Bone marrow (tissue), 2 donors: ENCODE measurements at regions not wholly inside any gene's neighbourhood (a gene's known extent, or its start where the extent isn't known, plus 50 kb on each side); places are given as distances from the start of the nearest gene placed in this dataset.

Source experiments
- DNase-seq, 2 donors: peaks; one replicate each; lab custom pipeline; 2025; lab: John Stamatoyannopoulos, UW

DNA sequence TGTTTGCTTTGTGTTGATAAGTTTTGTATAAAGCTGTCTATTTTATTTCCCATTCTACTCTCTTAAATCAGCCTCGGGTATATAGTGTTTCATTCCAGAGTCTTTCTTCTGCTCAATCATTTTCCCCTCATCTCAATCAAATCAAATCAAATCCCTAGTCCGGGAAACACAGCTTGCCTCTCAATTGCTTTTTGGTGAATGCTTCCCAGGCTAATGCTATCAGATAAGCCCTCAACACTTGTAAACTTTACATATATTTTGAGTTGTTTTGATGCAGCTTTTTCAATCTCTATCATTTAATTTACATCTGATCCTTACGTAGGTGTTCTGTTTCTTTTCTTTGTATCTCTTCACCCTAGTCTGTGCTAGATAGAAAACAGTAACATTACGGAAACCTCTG is 416.7 kb upstream of the PDE3A start:
- DNase-seq, result no peak

DNA sequence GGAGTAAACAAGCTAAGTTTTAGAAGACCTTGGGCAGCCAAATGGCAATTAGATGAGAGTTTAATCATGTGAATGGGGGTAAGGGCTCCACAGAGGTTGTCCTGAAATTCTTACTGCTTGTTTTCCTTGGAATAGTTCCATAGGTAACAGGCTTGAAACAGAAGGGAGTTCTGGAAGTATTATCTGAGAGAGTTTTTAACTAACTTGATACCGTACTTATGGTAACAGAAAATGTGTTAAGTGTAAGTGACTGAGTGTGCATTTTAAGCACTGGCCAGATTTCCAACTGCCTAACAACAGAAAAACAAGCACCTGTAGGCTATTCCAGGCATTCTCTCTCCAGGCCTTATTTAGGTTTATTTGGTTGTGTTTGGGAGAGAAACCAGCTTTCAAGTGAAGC is 414.6 kb upstream of the PDE3A start:
- DNase-seq, result no peak

DNA sequence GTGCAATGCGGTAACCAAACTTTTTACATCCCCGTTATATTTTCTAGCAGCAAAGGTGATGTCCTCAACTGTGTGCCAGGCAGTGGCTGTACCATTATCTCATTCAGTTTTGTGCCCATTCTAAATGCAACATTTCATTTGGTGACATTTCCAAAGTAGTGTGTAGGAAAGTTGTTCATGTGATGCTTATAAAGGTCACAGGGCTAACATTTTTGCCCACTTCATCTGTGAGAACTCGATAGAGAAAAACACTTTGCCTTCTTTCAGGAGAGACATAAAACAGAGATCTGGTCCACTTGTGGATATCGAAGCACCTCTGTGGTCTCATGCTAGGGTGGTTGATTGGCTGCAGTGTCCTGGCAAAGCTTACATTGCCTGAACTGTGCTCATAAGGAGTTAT is 414.2 kb upstream of the PDE3A start:
- DNase-seq, result no peak

DNA sequence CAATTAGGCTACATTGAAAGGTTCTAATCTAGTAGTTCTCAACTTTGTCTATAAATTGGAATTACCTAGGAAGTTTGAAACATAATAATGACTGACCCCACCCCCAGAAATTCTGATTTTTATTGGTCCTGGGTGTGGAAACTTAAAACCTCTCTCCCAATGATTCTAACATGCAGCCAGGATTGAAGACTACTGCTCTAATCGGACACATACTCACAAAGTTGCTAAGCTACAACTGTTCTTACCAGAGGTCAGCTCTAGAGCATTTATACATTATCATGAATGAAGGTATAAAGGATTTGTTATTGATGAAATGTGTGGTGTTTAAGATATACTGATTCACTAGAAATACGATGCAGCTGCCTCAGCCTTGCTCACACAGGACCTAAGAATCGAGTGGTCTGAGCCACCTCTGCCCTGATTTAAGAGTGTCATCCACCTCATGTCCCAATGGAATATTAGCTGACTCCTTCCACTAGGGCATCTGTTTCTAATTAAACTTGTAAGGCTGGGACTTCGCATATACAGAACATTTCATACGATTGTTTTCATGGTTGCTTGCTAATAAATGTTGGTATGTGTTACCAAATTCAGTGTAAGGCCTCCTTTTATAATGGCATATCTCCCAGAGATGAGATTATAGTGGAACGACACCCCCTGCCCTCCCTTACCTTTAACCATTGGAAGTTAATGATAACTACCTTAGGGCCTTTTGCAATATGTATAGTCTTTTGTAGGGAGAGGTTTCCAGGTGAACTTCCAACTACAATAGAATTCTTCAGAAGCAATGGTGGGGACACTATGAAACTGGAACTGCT is 410.8 kb upstream of the PDE3A start:
- DNase-seq, result no peak

DNA sequence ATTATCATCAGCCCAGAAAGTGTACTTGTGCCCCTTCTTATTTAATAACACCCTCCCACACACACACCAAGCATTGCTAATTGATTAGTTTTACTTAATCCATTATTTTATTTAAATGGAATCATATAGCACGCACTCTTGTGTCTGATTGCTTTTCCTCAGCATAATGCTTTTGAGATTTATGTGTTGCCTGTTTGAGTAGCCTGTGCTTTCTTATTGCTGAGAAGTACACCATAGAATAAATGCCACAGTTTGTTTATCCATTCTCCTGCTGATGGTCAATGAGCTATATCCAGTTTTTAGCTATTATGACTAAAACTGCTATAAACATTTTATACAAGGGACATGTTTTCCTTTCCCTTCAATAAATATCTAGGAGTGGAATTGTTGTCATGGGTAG is 409.9 kb upstream of the PDE3A start:
- DNase-seq, result no peak

DNA sequence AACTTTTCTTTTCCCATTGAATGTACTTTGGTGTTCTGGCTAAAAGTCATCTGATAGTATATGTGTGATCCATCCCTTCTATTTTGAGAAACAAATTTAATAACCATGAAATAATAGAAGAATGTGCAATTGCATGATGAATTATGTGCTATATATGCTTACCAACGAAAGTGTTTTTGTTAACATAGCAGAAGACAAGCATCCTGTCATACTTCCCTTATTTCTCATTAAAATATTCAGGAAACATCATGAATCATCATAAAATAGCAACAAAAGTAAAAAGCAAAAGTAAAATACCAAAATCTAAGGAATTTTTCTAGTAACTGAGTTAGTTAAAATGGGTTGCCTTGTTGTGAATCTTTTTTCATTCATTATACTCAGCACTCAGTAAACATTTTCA is 409.0 kb upstream of the PDE3A start:
- DNase-seq, result no peak

DNA sequence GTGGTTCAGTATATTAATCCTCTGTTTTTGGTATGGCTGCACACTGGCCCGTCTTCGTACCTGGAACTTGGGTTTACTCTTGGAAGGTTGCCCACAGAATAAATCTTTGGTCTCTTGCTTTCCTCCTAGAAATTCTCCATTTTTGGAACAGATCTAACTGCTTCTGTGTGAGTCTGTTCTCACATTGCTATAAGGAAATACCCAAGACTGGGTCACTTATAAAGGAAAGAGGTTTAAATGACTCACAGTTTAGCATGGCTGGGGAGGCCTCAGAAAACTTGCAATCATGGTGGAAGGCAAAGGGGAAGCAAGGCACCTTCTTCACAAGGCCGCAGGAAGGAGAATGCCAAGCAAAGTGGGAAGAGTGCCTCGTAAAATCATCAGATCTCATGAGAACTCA is 407.8 kb upstream of the PDE3A start:
- no peak for DNase-seq

DNA sequence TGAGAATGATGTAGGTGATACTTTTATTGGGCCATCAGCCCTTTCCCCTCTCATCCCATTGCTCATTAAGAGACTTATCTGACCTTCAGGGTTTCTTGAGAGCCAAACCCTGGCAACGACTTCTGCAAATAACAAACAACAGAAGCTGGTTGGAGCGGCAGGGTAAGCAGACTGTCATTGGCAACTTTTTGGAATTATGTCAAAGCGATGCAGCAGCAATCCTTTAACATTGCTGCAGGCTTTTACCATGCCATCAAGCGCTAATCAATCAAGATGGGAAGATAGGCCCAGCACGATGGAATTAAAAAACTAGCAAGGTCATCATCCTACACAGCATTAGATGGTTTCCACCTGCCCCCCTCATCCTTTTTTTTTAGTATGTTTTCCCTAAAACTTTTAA is 406.1 kb upstream of the PDE3A start:
- no peak for DNase-seq

DNA sequence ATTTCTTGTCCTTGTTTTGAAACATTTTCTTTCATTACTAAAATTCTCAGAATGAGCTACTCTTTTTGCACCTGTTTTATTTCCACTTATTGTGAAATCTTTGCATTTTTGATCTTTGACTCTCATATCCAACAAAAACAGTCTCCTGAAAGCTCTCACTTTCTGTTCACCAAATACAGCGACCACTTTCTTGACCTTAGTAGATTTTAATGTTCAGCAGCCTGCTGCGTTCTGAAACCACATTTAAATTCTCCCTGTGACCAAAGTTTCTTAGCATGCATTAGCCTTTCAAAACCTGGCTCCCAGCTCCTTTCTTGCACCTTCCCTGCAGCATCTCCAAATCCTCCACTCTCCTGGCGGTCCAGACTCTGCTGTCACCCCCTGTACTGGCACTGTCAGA is 404.4 kb upstream of the PDE3A start:
- no peak for DNase-seq

DNA sequence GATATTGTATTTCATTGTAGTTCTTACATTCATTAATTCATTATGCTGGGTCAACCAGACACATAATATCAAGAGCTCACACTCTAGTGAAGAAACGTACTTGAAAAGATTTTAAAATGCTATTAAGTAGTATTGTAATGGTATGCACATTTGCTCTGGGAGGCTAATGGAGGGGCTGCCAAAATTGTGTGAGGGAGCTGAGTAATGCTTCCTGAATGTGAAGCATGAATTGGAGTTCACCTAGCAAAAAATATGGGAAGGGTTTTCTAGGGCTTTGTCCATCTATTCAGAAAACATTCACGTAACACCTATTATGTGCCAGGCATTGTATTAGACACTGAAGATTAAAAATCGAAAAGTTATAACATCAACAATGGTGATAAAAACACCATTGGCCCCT is 403.8 kb upstream of the PDE3A start:
- DNase-seq, result no peak

DNA sequence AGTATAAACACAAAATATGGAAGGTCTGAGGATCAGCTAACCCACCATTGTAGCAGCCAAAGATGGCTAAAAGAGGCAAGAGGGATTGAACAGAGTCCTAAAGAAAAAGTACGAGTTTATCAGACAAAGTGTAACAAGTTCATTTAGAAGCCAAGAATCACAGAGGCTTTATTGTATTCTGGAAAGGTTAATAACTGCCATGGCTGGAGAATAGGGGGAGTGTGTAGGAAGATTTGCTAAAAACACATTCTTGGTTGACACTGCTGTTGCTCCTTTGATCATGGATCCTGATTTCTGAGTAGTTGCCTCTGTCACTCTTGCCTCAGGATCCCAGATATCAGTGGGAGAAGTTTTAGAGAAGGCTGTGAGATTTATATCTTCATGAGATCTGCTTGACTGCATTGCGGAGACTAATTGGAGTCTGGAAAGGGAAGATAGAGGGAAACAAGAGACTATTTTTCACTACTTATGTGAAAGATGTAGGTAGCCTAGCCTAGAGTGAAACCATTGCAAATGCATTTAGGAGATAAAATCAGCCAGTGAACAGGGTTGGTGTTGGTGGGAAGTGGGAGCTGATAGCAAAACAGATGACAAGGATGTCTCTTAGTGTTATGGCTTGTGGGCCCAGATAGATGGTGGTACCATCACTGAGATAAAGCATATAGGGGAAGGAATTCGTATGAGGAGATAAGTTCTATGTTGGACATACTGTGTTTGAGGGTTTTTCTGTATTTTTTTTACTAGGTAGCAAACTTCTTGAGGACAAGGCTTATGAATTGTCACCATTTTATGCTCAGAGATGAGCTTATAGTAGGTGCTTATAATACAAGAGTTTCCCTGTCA is 402.9 kb upstream of the PDE3A start:
- no peak for DNase-seq

DNA sequence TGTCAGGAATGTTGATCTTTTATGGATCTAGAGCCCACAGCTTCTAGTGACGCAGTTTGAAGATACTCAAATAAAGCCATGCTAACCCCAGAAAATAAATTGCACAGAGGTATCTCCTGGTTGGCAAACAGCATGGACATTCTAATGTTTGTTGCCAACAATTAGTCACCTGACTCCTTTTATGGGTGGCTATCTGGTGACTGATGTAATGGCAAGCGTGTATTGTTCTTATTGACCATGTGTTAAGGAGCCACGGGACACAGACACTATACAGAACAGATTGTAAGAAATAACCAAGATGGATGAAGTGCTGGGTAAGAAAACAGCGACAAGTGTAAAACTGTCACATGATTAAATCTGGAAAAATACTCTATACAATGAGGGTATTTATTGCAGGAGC is 401.3 kb upstream of the PDE3A start:
- DNase-seq, result no peak

DNA sequence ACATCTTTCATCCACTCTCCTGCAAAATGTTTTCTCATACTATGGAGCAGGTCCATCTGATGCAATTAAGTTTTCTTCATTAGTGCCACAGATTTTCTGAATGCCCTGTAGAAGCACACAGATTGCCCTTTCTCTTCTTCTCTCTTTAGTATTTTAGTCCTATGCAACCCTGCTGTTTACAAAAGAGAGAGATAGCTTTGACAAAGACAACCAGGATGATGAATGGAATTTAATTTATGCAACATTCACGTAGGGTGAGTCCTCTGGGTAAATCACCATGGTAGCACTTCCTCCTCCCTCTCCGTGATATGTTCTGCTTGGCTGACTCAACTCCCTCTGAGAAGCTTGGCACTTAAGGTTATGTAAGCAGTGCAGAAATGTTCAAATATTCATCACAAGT is 400.9 kb upstream of the PDE3A start:
- DNase-seq, result no peak

DNA sequence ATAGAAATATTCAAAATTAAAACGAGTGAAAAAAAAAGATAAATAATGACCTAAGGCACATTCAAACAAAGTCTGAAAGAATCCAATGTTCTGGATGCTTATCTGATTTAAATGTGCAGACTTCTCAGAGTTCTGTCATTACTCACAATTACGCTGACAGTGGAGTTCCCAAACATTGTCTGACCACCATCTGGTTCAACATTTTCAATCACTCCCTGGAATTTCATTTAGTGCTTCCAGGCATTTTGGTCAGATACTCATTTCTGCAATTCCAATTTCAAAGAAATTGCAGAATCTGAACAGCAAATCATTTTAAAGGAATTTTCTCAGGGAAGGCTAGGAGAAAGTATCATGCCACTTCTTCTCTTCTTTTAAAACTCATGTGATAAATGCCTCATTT is 398.2 kb upstream of the PDE3A start:
- DNase-seq, result no peak

DNA sequence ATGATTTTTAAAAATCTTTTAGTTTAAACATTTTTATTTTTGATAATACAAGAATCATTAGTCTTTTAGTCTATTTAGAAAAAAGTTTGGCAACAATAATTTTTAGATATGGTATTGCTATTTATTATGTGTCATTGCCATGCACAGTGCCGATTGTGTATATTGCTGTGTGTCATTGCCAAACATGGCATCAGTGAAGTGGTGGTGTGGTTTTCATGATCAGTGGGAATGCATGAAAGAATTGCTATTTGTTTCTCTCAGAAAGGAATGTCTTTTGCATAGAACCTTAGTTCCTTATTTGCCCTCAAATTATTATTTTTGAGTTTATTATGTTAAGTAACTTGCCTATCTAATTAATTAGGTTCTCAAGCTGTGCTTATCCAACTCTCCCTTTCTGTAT is 397.5 kb upstream of the PDE3A start:
- no peak for DNase-seq

DNA sequence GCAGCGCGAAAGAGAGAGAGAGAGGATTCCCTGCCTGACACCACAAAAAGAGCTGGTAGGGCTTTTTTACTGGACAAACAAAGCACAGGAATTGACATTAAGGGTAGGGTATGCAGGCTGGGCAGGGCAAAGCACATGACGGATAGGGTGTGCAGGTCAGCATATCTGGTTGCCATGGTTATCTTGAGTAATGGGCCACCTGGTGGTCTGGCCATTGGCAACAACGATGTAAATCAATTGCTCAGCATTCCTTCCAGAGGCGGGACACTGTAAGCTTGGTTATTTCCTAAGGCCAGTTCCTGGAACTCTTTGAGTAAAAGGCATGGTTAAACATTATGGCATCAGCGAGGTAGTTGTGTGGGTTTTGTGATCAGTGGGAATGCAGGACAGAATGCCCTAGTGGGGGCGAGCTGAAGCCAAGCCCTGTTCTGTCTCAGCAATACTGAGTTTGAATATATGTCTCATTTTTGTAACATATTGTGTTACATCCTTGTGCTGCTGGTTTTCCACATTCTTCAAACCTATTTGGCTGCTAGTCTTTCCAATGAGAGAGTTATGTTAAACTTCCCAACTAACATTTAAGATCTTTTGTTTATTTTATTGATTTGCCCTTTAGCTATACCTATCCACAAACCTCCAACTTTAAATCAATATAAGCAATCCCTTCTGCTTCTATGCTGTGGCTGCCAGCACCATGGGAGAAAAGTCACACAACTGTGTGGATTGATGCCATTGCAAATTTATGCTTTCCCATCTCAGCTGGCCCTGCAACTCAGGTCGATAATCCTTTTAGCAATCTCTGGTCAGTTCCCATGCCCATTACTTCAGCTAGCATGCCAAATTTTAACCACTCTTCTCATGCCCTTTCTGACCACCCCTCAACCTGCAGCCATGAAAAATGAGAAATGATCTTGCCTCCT is 396.7 kb upstream of the PDE3A start:
- DNase-seq, result no peak

DNA sequence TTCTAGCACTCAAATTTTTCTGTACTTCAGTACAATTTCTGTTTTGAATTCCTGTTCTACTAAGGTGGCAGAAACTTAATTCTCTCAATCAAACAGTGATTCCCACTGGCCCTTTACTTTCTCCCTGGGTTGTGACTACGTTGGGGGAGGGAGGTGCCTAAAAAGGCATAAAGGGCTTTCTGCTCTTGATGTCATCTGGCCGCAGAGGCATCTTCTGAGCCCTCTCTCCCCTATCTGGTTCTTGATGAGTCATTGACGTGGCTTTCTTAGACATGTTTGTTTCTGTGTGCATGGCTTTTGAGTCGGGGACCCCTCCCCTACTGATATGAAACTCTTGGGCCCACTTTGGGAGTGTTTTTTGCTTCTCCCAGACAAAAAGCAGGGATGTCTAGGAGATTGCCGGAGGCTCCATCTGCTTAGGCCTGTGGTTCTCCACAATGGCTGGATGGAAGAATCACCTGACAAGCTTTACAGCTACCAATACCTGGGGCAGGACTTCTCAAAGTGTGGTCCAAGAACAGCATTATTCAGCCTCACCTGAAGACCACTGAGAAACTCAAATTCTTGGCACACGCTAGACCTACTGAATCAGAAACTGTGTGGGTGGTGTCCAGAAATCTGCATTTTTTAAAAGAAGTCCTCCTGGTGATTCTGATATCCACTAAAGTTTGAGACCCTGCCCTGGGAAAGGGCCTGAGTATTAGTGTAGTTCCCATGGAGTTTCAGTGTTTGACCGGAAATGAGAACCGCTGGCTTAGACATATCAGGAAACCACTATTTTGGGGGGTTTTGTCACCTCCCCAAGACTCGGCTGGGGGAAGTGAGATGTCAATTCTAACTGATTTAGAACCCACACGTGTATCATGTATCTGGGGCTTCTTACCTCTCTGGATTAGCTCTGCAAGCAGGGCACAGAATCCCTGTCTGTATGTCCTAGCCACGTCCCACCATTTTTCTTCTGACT is 395.7 kb upstream of the PDE3A start:
- no peak for DNase-seq

DNA sequence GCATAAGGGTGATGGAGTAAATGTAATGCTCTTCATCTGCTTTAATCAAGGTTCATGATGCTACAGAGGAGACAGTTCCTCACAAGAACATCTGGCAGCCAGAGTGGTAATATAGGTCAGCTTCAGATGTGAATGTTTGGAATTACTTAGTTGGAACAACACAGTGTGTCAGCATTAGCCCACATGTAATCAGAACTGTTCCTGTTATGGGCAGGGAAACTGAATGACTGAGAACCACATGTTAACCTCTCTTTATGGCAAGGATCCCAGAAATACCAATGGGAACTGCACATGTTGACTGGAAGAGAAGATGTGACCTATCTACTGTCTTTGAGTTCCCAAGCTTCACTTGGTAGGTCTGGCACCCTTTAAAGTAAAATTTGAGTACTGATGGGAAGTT is 390.1 kb upstream of the PDE3A start:
- DNase-seq, result no peak

DNA sequence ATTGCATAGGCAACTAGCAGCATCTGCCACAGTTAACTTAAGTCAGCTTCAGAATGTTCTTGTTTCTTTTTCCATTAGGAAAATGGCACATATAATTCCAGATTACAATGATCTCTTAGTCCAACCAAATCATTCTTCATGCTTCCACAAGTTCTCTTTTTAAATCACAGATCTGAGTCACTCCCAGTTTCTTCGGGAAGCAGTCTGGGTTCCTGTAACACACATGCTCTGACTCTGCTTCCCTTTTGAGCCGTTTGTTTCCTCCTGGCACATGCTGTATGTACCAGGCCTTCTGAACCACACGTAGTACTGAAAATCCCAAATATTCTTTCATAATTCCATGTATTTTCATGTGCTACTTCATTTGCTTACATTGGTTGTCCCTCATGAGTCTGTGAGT is 388.8 kb upstream of the PDE3A start:
- DNase-seq, result no peak

DNA sequence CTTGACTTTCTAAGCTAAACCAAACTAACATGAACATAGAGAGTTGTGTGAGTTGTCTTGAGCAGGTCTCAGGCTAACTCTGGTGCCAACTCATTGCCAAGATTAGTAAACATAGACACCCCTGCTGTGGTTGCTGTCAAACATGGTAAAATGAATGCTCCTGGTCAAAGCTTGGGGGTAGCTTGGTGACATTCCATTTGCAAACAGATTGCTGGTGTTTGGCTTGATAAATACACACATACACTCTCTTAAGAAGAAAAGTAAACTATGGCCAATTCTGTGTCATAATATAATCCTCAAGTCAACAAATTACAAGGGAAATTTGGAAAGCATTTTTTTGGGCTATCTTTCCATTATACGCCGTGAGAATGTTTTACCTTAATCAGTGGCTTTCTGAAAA is 386.4 kb upstream of the PDE3A start:
- DNase-seq, result no peak

DNA sequence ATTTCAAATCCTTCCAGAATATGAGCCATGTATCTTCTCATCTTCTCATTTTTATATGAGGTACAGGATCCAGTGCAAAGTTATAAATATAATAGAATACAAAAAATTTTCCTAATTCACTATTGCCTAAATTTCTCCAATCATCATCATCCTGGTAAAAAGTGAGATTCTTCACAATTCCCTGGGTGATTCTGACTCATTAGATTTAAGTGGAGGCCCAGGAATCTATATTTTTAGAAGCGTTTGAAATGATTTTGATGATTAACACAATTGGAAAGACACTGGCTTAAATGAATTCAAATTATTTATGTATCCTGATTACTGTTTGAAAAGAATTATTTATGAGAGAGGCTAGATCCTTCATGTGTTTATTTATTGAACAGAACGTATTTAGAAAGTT is 380.3 kb upstream of the PDE3A start:
- DNase-seq, result no peak
